Neutrophil (primary cell): ENCODE measurements at regions not wholly inside any gene's neighbourhood (a gene's known extent, or its start where the extent isn't known, plus 50 kb on each side); places are given as distances from the start of the nearest gene placed in this dataset.

ENCODE experiments used
- H3K27ac ChIP-seq: fragments of 200-600 bp; sonication (generic); 2 replicates; pipeline ENCODE4 v1.5.1; 2016; ENCODE audit warnings: mild to moderate bottlenecking, moderate library complexity
- H3K27me3 ChIP-seq: fragments of 200-600 bp; sonication (generic); 2 replicates; pipeline ENCODE4 v1.6.0; 2016; ENCODE audit warnings: mild to moderate bottlenecking
- H3K36me3 ChIP-seq: fragments of 200-600 bp; sonication (generic); 2 replicates; pipeline ENCODE4 v1.5.1; 2017
- H3K4me1 ChIP-seq, 2 experiments: fragments of 200-600 bp in 1 of 2; sonication (generic) in 1 of 2; 1 replicate in 1 of 2; 2 replicates in 1 of 2; pipeline versions ENCODE4 v1.5.1 to v1.6.1; 2013 to 2016; ENCODE audit warnings: low read depth in 1 of 2, low read length in 1 of 2, mild to moderate bottlenecking in 1 of 2, moderate library complexity in 1 of 2; ENCODE audit not compliant: control insufficient read depth in 1 of 2, insufficient read depth in 1 of 2
- H3K4me3 ChIP-seq, 2 experiments: fragments of 200-600 bp in 1 of 2; sonication (generic) in 1 of 2; 1 replicate in 1 of 2; 2 replicates in 1 of 2; pipeline ENCODE4 v1.5.1; 2013 to 2016; ENCODE audit warnings: low read depth in 1 of 2, low read length in 1 of 2, mild to moderate bottlenecking in 1 of 2, moderate library complexity in 1 of 2
- H3K9me3 ChIP-seq: fragments of 200-600 bp; sonication (generic); 2 replicates; pipeline ENCODE4 v1.5.1; 2016
- TF ChIP-seq, protein P1 (sequence below): fragments of 200-600 bp; sonication (generic); IDR thresholded peaks from 2 replicates; pipeline ENCODE4 v1.5.1; 2016; ENCODE audit warnings: antibody characterized with exemption

- H3K4me1 ChIP-seq: no peaks in the 10 kb centered on the region
- H3K4me3 ChIP-seq: no peak overlapping the region
- no peaks in the 10 kb centered on the region for H3K9me3 ChIP-seq
- TF ChIP-seq, protein P1, sequence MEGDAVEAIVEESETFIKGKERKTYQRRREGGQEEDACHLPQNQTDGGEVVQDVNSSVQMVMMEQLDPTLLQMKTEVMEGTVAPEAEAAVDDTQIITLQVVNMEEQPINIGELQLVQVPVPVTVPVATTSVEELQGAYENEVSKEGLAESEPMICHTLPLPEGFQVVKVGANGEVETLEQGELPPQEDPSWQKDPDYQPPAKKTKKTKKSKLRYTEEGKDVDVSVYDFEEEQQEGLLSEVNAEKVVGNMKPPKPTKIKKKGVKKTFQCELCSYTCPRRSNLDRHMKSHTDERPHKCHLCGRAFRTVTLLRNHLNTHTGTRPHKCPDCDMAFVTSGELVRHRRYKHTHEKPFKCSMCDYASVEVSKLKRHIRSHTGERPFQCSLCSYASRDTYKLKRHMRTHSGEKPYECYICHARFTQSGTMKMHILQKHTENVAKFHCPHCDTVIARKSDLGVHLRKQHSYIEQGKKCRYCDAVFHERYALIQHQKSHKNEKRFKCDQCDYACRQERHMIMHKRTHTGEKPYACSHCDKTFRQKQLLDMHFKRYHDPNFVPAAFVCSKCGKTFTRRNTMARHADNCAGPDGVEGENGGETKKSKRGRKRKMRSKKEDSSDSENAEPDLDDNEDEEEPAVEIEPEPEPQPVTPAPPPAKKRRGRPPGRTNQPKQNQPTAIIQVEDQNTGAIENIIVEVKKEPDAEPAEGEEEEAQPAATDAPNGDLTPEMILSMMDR: no peak
- H3K27me3 ChIP-seq: no peaks in the 10 kb centered on the region
- no peaks in the 10 kb centered on the region for H3K36me3 ChIP-seq
- no peak overlapping the region for H3K27ac ChIP-seq
Observed at GRCh38 chr10:120286280-120286679, 170.7 kb upstream of the PLPP4 start.

- H3K27ac ChIP-seq: no peak overlapping the region
- no peaks in the 10 kb centered on the region for H3K27me3 ChIP-seq
- H3K9me3 ChIP-seq: no peaks in the 10 kb centered on the region
- no peak overlapping the region for H3K4me3 ChIP-seq
- no peaks in the 10 kb centered on the region for H3K36me3 ChIP-seq
- TF ChIP-seq, protein P1: no peak
- no peaks in the 10 kb centered on the region for H3K4me1 ChIP-seq
Observed at GRCh38 chr10:120300513-120300912, 156.5 kb upstream of the PLPP4 start.

DNA sequence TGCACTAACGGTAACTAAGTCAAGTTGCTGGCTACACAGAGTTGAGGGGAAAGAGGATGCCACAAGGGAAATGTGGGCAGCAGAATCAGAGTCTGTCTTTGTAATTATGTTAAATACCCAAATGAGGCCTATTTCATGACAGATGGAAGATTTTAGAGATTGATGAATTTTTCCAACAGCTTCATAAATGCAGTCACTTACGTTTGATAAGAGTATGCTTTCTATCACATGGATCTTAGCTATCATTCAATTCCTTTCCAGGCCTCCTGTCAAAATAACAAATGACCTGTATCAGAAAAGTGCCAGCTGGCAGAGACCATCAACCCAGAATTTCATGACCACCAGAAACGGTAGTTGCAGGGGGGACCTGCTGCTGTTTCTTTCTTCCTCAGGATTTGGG is 148.4 kb upstream of the PLPP4 start:
- no peaks in the 10 kb centered on the region for H3K9me3 ChIP-seq
- no peak overlapping the region for H3K27ac ChIP-seq
- no peaks in the 10 kb centered on the region for H3K27me3 ChIP-seq
- no peaks in the 10 kb centered on the region for H3K4me1 ChIP-seq
- TF ChIP-seq, protein P1: no peak
- H3K4me3 ChIP-seq: no peak overlapping the region
- no peaks in the 10 kb centered on the region for H3K36me3 ChIP-seq

DNA sequence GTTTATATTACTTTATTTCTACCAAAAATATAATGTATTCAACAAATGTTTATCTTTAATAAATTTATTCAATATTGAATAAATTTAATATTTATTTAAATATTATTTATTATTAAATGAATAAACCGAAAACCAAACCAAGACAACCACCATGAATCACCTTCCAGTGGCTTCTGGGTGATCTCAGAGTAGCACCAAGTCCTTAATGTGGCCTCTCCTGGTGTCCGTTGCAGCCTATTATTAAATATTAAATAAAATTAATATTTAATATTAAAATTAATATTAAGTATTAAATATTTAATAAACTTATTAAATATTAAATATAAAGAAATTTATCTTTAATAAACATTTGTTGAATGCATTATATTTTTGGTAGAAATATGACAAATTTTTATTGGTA is 143.3 kb upstream of the PLPP4 start:
- no peaks in the 10 kb centered on the region for H3K36me3 ChIP-seq
- H3K9me3 ChIP-seq: no peaks in the 10 kb centered on the region
- H3K4me1 ChIP-seq: no peaks in the 10 kb centered on the region
- H3K27ac ChIP-seq: no peak overlapping the region
- H3K4me3 ChIP-seq: no peak overlapping the region
- H3K27me3 ChIP-seq: no peaks in the 10 kb centered on the region
- TF ChIP-seq, protein P1: no peak

GRCh38 chr10:120314442-120314841 is 142.6 kb upstream of the PLPP4 start:
- Histone ChIP-seq H3K4me1 (no peaks in the 10 kb centered on the region), H3K36me3 (no peaks in the 10 kb centered on the region), H3K27me3 (no peaks in the 10 kb centered on the region), H3K4me3 (no peak overlapping the region), H3K27ac (no peak overlapping the region), H3K9me3 (no peaks in the 10 kb centered on the region)
- TF ChIP-seq, protein P1: no peak

DNA sequence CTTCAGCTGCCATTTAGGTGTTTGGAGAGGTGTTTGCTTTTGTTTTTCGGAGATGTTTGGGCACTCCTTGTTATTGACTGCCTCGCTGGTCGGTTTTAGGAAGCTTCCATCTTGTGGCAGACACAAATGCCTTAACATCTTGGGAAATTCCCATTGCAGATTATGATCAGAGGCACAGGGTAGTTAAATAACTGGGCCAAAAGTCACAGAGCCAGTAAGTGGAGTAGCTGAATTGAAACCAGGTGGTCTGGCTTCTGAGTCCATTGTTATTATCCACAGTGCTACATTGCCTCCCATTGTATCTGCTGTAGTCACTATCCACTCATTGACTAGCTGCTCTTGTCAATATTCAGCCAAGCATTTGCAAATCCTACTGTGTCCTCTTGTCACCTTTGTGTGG is 138.2 kb upstream of the PLPP4 start:
- no peak overlapping the region for H3K27ac ChIP-seq
- no peaks in the 10 kb centered on the region for H3K9me3 ChIP-seq
- TF ChIP-seq, protein P1: no peak
- H3K4me1 ChIP-seq: no peaks in the 10 kb centered on the region
- no peak overlapping the region for H3K4me3 ChIP-seq
- no peaks in the 10 kb centered on the region for H3K36me3 ChIP-seq
- H3K27me3 ChIP-seq: no peaks in the 10 kb centered on the region
